SK-N-SH treated with all-trans-retinoic acid at 6 μM for 48 hours (cell line): ENCODE measurements at regions not wholly inside any gene's neighbourhood (a gene's known extent, or its start where the extent isn't known, plus 50 kb on each side); places are given as distances from the start of the nearest gene placed in this dataset.

ENCODE experiments used
- ARNTL ChIP-seq: fragments of 450-650 bp; formaldehyde crosslinking; IDR thresholded peaks from 2 replicates; pipeline ENCODE4 v1.5.0; 2020; ENCODE audit warnings: low read depth, mild to moderate bottlenecking, moderate library complexity, borderline replicate concordance
- CREB5 ChIP-seq: fragments of 250-450 bp; sonication (Bioruptor Pico); IDR thresholded peaks from 2 replicates; pipeline ENCODE4 v1.5.1; 2020; ENCODE audit warnings: low read depth, mild to moderate bottlenecking, moderate library complexity
- OSR1 ChIP-seq: fragments of 250-450 bp; sonication (Bioruptor Pico); IDR thresholded peaks from 2 replicates; pipeline ENCODE4 v1.8.0; 2022; ENCODE audit warnings: moderate library complexity, mild to moderate bottlenecking, inconsistent platforms
- PATZ1 ChIP-seq: fragments of 250-450 bp; sonication (Bioruptor Pico); IDR thresholded peaks from 2 replicates; pipeline ENCODE4 v1.8.0; 2020; ENCODE audit warnings: mild to moderate bottlenecking, moderate library complexity, borderline replicate concordance
- POU6F1 ChIP-seq: fragments of 250-450 bp; sonication (Bioruptor Pico); IDR thresholded peaks from 2 replicates; pipeline ENCODE4 v1.8.0; 2021; ENCODE audit warnings: low read depth, mild to moderate bottlenecking, moderate library complexity, borderline replicate concordance
- SNAI2 ChIP-seq: fragments of 250-450 bp; sonication (Bioruptor Pico); IDR thresholded peaks from 2 replicates; pipeline ENCODE4 v1.5.0; 2020; ENCODE audit warnings: mild to moderate bottlenecking, moderate library complexity
- ZNF70 ChIP-seq: fragments of 450-650 bp; formaldehyde crosslinking; IDR thresholded peaks from 2 replicates; pipeline ENCODE4 v1.5.0; 2020; ENCODE audit warnings: mild to moderate bottlenecking, moderate library complexity
- ZNF8 ChIP-seq: fragments of 450-650 bp; formaldehyde crosslinking; IDR thresholded peaks from 2 replicates; pipeline ENCODE4 v1.5.0; 2020; ENCODE audit warnings: mild to moderate bottlenecking, moderate library complexity

DNA sequence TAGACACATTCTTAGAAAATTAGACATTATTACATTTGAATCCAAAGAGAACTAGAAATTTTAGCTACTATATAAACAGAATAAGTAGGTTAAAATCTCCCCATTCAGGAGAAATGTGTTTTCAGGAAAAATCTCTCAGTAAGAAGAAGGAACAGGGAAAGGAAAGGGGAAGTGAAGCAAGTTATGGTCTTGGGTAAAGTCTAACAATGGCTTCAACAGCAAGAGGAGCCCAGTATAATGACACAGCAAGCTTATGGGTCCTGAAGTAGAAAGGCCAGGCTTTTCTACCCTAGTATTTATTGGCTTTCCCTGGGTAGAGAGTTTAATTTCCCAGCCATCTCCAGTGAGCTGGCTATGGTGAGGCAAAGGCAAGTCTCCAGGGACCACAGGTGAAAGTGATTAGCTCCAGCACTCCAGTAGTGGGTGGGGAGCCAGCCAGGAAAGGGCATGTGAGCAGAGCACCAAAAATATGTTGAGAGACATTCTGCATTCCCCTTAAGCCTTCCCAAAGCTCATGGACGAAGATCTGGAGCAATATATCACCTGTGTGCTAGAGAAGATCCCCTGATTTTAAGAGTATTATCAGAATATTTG, 981.7 kb downstream of the NR2F1-AS1 start:
- TF ChIP-seq OSR1, result no peak
- TF ChIP-seq ZNF70 (CRISPR knock-in tag), result no peak
- TF ChIP-seq PATZ1 (CRISPR knock-in tag), result no peak
- no peak for TF ChIP-seq CREB5
- TF ChIP-seq SNAI2 (CRISPR knock-in tag), result no peak
- TF ChIP-seq ARNTL (CRISPR knock-in tag), result no peak
- TF ChIP-seq ZNF8 (CRISPR knock-in tag), result no peak
- no peak for TF ChIP-seq POU6F1 (CRISPR knock-in tag)
